Stimulated activated CD4-positive, alpha-beta T cell treated with anti-CD3 and anti-CD28 coated beads, Interleukin-2, amount 100 ng/mL, for 4 hours (primary cell): ENCODE measurements at regions not wholly inside any gene's neighbourhood (a gene's known extent, or its start where the extent isn't known, plus 50 kb on each side); places are given as distances from the start of the nearest gene placed in this dataset.
"Not testable (repeated sequence)": the region's sequence is repeated elsewhere in the genome, so short reads cannot be mapped to it uniquely, and the experiment has no call there.

Experiments
- DNase-seq: peaks from one replicate; pipeline ENCODE4 v3.0.0-alpha.2; 2020; ENCODE audit warnings: low read depth

DNA sequence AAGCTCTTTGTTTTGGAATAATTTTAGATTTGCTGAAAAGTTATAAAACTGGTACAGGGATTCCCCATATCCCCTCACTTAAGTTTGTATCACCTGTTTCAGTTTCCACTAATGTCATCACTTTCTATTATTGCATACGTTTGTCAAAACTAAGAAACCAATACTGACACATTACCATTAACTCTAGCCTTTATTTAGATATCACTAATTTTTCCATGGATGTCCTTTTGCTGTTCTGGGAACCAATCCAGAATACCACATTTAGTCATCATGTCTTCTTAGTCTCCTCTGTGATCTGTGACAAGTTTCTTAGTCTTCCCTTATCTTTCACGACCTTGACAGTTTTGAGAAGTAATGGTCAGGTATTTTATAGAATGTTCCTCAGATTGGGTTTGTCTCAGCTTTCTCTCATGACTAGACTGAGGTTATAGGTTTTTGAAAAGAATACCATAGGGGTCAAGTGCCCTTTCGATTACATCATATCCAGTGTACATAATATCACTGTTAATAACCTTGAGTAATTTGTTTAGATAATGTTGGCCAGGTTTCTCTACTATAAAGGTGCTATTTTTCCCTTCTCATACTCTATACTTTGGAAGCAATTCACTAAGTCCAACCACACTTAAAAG is 51.9 kb upstream of the NMUR2 start:
- no peak for DNase-seq

DNA sequence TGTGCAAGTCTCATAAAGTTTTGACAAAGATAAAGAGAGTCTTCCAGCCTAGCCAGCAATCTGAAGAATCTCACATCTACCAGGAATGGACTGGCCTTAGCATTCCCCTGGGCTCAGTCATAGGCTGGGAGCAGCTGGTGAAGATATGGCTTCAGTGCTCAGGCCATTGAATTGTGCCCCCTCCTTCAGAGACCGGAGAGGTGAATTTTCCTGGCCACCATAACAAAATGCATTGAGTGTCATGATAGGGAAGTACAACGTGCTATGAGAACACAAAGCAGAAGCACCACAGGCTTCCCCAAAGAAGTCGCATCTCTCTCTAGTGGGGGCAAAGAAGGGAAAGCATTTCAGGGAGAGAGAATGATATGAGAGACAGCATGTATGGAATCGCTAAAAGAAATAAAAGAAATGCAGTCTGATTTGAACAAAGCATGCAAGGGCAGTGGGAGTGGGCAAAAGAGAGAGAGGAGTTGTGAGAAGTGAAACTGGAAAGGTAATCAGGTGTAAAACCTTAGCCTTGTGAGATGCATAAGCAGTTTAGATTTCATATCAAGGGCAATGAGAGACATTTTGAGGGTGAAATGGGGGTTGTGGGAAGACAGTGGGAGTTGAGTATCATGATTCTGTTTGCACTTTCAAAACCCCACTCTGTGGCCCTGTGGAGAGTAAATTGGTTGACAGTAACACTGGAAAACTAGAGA is 57.1 kb upstream of the NMUR2 start:
- no peak for DNase-seq

DNA sequence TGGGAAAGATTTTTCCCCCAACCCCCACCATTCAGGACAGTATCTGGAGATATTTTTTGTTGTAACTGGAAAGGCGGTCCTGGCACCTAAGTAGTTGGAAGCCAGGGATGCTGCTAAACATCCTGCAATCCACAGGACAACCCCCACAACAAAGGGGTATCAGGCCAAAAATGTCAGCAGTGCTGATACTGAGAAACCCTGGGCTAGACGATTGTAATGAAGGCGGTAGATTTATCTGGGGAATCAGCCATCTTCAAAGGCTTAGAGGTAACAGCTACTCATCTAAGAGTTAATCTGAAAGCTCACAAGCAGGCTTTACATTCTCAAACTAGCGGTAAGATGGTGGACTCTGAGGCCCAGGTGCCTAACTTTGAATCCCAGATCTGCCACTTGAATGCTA is 59.0 kb upstream of the NMUR2 start:
- DNase-seq: no peak

DNA sequence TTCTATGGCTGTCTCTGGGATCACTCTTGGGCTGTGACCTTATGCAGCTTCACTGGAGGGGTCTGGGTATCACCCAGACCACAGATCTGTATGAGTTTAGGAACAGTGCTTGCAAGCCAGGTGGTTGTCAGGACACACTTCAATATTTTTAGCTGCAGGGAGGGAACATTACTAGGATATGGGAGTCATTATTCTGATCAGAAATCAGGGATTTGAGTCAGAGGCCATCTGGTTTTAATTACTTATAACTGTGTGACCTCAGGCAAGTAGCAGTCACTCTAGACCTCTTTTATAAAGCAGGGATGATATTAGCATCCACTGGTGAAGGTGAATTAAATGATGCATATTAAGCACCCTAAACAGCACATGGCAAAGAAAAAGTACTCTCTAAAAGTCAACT is 60.1 kb upstream of the NMUR2 start:
- DNase-seq: no peak

DNA sequence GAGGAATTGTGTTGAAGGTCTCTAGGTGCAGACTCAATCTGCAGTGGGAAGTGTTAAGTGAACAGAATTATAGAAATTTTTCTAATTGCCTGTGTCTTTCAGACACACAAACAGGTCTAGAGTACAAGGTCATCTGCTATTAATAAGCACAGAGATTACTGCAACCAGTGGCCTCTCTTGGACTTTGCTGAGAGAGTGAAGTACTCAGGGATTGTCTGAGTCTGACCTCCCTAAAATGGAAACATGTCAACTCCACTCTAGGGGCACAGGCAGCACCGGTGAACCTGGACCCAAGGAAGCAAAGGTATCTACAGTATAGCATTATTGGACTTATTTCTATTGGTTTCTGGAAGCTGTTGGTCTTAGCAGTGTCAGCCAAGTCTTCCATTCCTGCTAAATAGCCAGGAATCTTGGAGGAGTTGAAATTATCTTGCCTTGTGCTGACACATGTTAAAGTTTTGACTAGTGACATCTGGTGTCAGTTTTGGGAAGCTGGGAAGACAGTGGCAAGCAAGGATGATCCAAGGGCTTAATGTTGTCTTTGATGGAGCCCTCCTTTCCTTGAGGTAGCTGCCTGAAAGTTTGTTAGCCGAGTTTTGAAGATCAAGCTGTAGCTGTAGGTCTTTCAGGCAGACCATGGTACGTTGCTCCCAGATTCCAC is 61.1 kb upstream of the NMUR2 start:
- DNase-seq: no peak

DNA sequence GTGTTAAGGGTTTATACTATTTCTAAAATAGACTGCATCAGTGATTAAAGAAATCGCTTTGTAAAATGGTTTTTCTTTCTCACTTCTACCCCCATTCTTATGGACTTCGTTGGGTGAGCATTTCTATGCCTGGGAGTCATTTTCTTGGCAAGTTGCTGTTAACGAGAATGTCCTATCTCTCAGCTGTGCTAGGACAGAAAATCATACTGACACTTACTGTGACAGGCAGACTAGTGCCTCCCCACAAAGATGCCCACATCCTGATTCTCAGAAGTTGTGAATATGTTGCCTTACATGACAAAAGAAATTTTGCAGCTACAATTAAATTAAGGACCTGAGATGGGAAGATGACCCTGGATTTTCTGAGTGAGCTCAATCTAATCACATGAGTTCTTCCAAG is 65.1 kb upstream of the NMUR2 start:
- DNase-seq: no peak

DNA sequence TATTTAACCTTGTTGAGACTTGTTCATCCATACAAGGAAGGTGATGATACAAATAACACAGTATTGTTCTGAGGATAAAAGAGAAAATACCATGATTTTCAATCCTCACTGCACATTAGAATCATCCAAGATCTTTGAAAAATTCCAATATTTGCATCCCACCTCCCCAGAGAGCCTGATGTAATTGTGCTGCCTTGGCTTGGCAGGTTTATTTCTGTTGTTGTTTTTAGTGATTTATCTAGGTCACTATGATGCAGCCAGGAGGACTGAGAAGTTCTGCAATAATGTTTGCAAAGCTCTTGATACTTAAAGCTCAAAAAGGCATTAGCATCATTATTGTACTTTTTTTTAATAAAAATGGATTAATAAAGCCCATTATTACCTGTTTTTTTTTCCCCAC is 67.0 kb upstream of the NMUR2 start:
- no peak for DNase-seq

DNA sequence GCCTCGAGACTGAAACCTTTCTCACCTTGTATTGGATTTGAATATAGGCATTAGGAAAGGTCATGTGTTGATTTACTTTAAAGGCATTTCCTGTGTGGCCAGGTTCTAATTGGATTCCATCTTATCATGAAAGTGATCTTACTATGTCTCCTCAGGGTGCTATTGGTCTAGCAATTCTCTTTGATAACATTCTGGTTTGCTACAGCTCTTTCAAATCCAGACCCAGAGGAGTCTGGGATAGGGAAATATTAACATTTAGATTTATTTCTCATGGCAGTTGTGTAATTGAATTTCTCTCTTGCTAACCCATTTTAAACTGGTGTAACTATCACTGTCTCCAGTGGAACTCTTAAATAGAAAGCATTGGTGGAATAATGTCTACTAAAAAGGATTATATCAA is 69.9 kb upstream of the NMUR2 start:
- no peak for DNase-seq

DNA sequence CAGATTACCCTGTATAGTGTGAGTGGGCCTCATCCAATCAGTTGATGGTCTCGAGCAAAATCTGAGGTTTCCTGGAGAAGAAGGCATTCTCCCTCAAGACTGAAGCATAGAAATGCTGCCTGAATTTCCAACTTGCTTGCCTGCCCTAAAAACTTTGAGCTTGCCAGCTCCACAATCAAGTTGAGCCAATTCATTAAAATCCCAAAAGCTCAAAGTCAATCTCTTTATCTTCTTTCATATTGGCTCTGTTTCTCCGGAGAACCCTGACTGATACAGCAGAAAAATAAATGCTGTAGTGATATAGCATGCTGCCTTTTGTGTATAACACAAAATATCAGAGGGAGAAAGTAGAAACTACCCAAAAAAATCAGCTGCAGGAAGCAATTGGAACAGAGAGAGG is 72.5 kb upstream of the NMUR2 start:
- no peak for DNase-seq

DNA sequence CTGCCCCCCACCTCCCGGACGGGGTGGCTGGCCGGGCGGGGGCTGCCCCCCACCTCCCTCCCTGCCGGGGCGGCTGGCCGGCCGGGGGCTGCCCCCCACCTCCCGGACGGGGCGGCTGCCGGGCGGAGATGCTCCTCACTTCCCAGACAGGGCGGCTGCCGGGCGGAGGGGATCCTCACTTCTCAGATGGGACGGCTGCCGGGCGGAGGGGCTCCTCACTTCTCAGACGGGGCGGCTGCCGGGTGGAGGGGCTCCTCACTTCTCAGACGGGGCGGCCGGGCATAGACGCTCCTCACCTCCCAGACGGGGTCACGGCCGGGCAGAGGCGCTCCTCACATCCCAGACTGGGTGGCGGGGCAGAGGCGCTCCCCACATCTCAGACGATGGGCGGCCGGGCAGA is 74.8 kb upstream of the NMUR2 start:
- DNase-seq: not testable (repeated sequence)

DNA sequence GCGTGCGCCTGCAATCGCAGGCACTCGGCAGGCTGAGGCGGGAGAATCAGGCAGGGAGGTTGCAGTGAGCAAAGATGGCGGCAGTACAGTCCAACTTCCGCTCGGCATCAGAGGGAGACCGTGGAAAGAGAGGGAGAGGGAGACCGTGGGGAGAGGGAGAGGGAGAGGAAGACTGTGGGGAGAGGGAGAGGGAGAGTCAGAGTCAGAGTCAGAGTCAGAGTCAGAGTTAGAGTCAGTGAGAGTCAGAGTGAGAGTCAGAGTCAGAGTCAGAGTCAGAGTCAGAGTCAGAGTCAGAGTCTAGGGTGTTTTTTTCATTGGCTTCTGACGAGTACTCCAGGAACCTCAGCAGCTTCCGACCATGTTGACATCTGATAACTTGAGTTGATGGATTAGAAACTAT is 75.6 kb upstream of the NMUR2 start:
- not testable (repeated sequence) for DNase-seq

DNA sequence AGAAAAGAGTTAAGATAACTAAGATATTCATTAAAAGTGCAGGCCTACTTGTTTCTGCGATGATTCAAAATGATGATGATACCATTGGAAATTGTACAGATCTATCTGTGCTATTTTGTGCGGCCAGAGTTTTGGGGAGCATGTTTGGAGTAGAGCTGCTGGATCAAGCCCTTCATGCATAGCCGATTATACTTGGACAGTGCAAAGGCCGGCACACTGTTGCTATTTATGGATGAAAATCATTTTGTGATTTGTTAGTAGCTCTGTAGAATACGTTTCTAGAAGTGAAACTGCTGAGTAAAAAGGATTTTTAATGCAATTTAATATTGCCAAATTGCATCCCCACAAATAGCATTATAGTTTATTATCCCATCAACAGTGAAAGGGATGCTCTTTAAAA is 82.1 kb upstream of the NMUR2 start:
- no peak for DNase-seq

DNA sequence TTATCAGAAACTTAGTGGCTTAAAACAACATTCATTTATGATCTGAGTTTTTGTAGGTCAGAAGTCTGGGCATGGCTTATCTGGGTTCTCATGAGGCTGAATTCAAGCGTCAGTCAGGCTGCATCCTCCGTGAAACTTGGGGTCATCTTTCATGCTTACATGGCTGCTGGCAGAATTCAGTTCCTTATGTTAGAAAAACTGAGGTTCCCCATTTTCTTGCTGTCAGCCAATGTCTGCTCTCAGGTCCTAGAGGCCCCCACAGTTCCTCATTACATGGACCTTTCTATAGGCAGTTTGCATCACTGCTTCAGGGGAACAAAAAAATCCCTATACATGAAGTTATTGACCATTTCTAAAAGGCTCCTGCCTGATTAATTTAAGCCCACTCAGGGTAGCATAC is 83.8 kb upstream of the NMUR2 start:
- DNase-seq: no peak

DNA sequence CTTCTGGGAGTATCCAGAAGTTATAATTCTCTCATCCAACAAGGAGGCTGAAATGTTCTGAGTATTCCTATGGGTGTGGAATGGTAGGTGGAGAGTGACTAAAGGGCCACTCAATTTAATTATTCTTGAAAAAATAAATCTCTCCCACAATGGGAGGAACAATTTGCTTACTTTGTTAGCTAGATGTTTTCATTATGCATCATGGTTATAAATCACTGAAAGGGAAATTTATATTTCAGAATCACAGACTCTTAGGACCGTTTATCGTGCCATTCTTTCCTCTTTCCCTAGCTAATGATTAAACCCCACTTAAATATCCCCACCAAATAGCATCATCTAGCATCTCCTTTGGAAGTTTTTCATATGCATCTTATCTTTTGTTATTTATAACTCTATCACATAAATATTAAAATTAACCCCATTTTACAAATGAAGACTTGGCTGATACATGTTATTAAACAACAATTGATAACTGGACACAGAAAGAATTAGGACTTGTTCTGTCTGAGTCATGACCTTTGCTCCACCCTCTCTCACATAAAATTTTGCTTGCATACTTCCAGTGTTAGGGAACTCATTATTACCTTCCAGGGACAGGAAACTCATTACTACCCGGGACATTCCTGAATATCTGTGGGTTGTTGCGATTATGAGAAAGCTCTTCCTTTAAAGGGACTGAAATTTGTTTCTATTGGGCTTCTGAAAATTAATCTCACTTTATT is 94.9 kb upstream of the NMUR2 start:
- no peak for DNase-seq

DNA sequence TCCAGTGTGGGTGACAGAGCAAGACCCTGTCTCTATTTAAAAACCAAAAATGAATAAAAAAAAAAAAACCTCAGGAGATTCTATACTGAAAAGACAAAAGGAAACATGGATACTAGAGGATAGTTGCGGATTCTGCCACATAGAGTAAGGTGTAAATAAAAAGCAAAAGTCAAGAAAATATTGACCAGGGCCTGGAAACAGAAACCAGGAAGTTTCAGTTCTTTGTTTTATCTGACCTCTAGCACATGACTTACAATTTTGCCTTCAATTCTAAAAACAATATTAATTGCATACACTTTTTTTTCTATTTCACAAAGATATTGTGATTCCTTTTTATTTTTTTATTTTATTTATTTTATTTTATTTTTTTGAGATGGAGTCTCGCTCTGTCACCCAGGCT is 96.2 kb upstream of the NMUR2 start:
- DNase-seq: no peak

DNA sequence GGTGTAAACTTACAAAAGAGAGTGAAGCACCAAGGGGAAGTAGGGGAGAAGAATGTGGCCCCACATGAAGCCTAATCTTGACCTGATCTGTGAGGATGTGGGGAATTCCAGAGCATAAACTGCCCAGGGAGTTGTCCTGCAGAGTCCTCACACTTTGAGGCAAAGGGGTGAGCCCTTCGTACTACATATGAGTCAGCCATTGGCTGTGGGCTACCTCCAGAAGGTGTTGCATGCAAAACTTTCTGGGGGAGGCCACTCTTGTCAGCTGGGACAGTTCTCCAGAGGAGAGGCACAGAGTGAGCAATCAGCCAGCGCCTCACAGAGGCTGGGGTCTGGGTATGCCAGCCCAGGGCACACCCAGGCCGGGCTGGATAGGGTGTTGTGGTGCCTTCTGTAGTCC is 98.1 kb upstream of the NMUR2 start:
- no peak for DNase-seq

DNA sequence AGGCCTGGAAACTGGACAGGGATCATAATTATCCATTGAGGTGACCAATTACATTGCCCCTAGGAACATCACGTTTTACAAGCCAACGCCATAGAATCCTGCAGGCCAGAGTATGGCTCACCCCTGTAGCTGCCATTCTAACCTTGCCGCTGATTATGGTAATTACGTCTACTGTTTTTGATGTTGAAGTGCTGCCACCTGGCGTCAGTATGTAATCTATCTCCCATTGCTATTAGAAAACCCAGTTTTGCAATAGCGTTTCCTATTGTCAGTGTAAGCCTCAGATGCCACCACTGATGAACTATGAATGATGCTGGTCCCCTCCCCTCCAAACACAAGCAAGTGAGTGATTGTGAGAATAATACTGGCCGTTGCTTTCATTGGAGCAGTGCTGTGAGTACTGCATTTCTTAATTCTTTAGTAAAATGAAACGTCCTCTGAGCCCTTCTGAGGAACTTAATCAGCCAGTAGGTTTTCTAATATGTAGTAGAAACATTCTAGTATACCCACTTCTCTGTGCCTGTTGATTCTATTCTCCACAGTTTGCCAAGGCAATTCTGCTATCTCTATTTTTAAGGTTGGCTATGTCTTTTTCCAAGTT is 100.5 kb upstream of the NMUR2 start:
- no peak for DNase-seq

DNA sequence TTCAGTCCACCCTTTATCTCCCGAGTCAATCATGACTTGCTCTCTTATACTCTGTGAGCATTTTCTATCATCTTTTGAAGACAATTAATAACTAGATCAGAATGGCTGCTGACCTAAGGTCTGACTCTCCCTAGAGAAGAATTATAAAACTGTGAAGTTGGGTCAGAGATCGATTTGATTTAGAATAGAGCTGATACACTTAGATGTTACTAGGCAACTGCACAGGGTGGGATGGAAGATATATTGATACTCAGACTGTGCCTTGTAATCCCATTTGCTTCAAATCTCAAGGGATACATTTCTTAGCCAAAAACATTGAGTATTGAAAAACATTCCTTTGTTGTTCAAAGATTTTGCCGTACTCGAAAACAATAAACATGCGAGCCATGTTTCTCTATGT is 106.0 kb upstream of the NMUR2 start:
- DNase-seq: no peak

DNA sequence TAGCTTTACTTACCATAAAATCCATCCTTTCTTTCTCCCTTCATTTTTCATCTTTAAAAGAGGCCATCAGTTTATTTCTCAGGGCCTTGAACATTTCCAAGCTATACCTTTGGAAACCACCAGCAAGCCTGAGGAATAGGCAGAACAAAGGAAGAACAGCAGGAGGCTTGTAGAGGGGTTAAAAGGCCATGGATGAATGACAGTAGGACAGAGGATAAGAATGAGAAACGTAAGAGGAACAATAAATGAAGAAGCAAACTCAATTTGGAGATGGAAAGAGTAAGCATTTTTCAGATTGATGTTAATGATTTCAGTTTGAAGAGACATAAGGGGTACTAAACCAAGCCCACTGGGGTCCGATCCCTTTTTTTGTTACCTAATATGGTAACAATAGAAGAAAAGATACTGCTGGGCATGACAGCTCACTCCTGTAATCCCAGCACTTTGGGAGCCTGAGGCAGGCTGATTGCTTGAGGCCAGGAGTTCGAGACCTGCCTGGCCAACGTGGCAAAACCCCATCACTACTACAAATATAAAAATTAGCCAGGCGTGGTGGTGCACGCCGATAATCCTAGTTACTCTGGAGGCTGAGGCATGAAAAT is 106.6 kb upstream of the NMUR2 start:
- DNase-seq: no peak

DNA sequence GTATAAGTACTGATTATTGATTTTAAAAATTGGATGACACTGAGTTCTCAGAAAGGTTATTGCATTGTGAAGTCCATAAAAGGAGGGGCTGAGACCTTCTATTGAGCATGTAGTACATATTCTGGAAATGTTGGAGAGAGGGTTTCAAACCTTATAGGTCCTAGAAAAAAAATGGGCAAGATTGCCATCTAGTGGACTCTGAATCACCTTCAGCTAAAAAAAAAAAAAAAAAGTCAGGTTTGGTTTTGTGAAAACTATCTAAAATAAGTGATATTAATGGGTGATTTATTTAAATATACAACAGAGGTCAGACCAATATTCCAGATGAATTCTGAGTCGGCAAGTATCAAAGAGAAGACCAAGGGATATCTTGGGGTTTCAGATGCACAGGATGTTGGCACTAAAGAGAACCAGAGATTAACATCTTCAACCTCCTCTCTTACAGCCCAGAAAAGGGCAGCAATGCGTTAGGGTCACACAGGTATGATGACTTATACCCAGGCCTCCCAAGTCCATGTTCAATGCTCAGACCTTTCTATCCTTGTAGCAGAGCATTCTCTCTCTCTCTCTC is 109.8 kb upstream of the NMUR2 start:
- no peak for DNase-seq

DNA sequence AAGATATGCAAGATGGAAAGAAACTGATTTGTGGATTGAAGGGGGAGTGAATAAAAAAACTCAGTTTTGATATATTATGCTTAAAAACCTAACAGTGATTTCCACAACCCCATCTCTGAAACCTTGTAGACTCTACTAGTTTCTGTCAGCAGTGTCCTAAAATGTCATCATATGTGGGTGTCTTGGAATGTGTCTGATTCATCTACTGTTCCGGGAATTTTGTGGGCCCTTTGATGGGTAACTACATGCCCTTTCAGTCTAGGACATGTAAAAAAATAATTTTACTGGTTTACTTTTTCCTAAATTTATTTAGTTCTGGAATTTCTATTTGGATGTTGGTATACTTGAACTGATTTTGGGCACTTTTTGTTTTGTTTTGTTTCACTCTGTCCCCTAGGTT is 118.9 kb upstream of the NMUR2 start:
- DNase-seq: no peak
